ENCODE measurements at regions not wholly inside any gene's neighbourhood (a gene's known extent, or its start where the extent isn't known, plus 50 kb on each side); places are given as distances from the start of the nearest gene placed in this dataset.

GRCh38 chr13:99055735-99056134 lies 77.9 kb upstream of the DOCK9 start:
- no peak for DNase-seq

- DNase-seq = no peak
These were observed 78.6 kb upstream of the DOCK9 start for GRCh38 chr13:99056381-99057014.

GRCh38 chr13:99057310-99057975 lies 79.6 kb upstream of the DOCK9 start:
- no peak for DNase-seq

GRCh38 chr13:99058527-99059495 lies 80.9 kb upstream of the DOCK9 start:
- no peak for DNase-seq

GRCh38 chr13:99059498-99060075 lies 81.7 kb upstream of the DOCK9 start:
- no peak for DNase-seq

GRCh38 chr13:99061411-99061810 lies 83.5 kb upstream of the DOCK9 start:
- no peak for DNase-seq

GRCh38 chr13:99062593-99062992 lies 84.7 kb upstream of the DOCK9 start:
- no peak for DNase-seq

- no peak for DNase-seq
These were observed 85.3 kb upstream of the DOCK9 start for GRCh38 chr13:99063178-99063577.

GRCh38 chr13:99063952-99064351 lies 86.1 kb upstream of the DOCK9 start:
- DNase-seq = no peak

- no peak for DNase-seq
These were observed 86.9 kb upstream of the DOCK9 start for GRCh38 chr13:99064624-99065234.

- DNase-seq = no peak
These were observed 87.6 kb upstream of the DOCK9 start for GRCh38 chr13:99065235-99066015.

- DNase-seq = no peak
These were observed 88.4 kb upstream of the DOCK9 start for GRCh38 chr13:99066219-99066618.

- DNase-seq = no peak
These were observed 89.5 kb upstream of the DOCK9 start for GRCh38 chr13:99067159-99067985.

- no peak for DNase-seq
These were observed 93.3 kb upstream of the DOCK9 start for GRCh38 chr13:99071211-99071610.

- no peak for DNase-seq
These were observed 93.8 kb upstream of the DOCK9 start for GRCh38 chr13:99071666-99072065.

GRCh38 chr13:99072356-99072755 lies 94.5 kb upstream of the DOCK9 start:
- DNase-seq = no peak

GRCh38 chr13:99072941-99073340 lies 95.1 kb upstream of the DOCK9 start:
- no peak for DNase-seq

- no peak for DNase-seq
These were observed 96.8 kb upstream of the DOCK9 start for GRCh38 chr13:99074693-99075092.

- no peak for DNase-seq
These were observed 97.7 kb upstream of the DOCK9 start for GRCh38 chr13:99075268-99076191.
